ENCODE measurements at regions not wholly inside any gene's neighbourhood (a gene's known extent, or its start where the extent isn't known, plus 50 kb on each side); places are given as distances from the start of the nearest gene placed in this dataset.

DNA sequence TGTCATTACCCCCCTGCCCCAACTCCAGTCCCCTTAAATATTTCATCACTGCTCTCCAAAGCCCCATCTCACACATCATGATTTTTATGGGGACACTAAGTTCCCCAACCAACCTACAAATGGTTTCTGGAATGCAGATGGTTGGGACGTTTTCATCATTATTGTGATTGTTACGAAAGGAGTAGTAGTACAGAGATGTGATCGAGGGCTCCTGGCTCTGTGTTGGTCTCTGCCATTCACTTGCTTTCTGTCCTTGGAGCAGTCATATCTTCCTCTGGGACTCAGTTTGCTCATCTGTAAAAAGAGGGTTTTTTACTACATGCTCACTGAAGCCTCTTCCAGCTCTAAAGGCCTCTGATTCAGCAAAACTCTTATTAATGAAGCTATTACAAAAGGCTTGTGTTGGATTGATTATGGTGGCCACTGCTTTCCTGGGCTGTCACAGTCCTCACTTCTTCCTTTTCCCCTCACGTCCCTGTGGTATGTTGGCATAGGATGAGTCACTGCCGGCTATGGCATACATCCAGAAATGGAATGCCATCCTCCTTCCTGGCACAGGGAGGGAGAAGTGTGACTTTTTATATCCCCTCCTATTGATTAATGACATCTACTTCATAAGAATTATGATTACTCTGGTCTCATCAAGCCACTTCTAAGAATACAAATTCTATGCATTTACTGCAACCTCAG lies 593.7 kb downstream of the METTL15 start:
- TF ChIP-seq, protein P1, sequence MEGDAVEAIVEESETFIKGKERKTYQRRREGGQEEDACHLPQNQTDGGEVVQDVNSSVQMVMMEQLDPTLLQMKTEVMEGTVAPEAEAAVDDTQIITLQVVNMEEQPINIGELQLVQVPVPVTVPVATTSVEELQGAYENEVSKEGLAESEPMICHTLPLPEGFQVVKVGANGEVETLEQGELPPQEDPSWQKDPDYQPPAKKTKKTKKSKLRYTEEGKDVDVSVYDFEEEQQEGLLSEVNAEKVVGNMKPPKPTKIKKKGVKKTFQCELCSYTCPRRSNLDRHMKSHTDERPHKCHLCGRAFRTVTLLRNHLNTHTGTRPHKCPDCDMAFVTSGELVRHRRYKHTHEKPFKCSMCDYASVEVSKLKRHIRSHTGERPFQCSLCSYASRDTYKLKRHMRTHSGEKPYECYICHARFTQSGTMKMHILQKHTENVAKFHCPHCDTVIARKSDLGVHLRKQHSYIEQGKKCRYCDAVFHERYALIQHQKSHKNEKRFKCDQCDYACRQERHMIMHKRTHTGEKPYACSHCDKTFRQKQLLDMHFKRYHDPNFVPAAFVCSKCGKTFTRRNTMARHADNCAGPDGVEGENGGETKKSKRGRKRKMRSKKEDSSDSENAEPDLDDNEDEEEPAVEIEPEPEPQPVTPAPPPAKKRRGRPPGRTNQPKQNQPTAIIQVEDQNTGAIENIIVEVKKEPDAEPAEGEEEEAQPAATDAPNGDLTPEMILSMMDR (IDR thresholded peaks at IDR 0.05 in 2 of 3, conservative IDR thresholded peaks at IDR 0.05 in 1 of 3; ENCODE audit: borderline replicate concordance in 1 of 3, insufficient read depth in 1 of 3, low read depth in 2 of 3, low read length in 2 of 3) = no peak
- TF ChIP-seq POLR2A (IDR thresholded peaks at IDR 0.05; ENCODE audit: borderline replicate concordance, extremely low read depth, insufficient read depth, insufficient read length) (no peak), YY1 (IDR thresholded peaks at IDR 0.05; ENCODE audit: extremely low read depth, insufficient replicate concordance, low read depth, low read length) (peak; percentile 70), POLR2AphosphoS5 (IDR thresholded peaks at IDR 0.05; ENCODE audit: low read depth, low read length) (peak; percentile 56; the same call in 1 of the 2 replicates), CEBPB (IDR thresholded peaks at IDR 0.05; ENCODE audit: low read depth) (no peak; the same call in none of the 2 replicates), EZH2 (IDR thresholded peaks at IDR 0.05) (no peak), SRF (IDR thresholded peaks at IDR 0.05; ENCODE audit: low read depth) (0 out of 2 replicates have a peak, but pooled peaks have one; percentile 59), SP1 (IDR thresholded peaks at IDR 0.05; ENCODE audit: low read depth) (peak; percentile 80), RAD21 (IDR thresholded peaks at IDR 0.05; ENCODE audit: low read depth) (no peak), EZH2phosphoT487 (IDR thresholded peaks at IDR 0.05; ENCODE audit: borderline replicate concordance) (no peak)
- TF ChIP-seq, protein P2, sequence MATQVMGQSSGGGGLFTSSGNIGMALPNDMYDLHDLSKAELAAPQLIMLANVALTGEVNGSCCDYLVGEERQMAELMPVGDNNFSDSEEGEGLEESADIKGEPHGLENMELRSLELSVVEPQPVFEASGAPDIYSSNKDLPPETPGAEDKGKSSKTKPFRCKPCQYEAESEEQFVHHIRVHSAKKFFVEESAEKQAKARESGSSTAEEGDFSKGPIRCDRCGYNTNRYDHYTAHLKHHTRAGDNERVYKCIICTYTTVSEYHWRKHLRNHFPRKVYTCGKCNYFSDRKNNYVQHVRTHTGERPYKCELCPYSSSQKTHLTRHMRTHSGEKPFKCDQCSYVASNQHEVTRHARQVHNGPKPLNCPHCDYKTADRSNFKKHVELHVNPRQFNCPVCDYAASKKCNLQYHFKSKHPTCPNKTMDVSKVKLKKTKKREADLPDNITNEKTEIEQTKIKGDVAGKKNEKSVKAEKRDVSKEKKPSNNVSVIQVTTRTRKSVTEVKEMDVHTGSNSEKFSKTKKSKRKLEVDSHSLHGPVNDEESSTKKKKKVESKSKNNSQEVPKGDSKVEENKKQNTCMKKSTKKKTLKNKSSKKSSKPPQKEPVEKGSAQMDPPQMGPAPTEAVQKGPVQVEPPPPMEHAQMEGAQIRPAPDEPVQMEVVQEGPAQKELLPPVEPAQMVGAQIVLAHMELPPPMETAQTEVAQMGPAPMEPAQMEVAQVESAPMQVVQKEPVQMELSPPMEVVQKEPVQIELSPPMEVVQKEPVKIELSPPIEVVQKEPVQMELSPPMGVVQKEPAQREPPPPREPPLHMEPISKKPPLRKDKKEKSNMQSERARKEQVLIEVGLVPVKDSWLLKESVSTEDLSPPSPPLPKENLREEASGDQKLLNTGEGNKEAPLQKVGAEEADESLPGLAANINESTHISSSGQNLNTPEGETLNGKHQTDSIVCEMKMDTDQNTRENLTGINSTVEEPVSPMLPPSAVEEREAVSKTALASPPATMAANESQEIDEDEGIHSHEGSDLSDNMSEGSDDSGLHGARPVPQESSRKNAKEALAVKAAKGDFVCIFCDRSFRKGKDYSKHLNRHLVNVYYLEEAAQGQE (IDR thresholded peaks at IDR 0.05; ENCODE audit: low read depth) = no peak
- TF ChIP-seq, protein P3, sequence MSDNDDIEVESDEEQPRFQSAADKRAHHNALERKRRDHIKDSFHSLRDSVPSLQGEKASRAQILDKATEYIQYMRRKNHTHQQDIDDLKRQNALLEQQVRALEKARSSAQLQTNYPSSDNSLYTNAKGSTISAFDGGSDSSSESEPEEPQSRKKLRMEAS (IDR thresholded peaks at IDR 0.05) = no peak; the same call in 1 of the 2 replicates
- TF ChIP-seq, protein P4, sequence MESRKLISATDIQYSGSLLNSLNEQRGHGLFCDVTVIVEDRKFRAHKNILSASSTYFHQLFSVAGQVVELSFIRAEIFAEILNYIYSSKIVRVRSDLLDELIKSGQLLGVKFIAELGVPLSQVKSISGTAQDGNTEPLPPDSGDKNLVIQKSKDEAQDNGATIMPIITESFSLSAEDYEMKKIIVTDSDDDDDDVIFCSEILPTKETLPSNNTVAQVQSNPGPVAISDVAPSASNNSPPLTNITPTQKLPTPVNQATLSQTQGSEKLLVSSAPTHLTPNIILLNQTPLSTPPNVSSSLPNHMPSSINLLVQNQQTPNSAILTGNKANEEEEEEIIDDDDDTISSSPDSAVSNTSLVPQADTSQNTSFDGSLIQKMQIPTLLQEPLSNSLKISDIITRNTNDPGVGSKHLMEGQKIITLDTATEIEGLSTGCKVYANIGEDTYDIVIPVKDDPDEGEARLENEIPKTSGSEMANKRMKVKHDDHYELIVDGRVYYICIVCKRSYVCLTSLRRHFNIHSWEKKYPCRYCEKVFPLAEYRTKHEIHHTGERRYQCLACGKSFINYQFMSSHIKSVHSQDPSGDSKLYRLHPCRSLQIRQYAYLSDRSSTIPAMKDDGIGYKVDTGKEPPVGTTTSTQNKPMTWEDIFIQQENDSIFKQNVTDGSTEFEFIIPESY (IDR thresholded peaks at IDR 0.05; ENCODE audit: extremely low read depth, insufficient replicate concordance, low read length) = no peak
- TF ChIP-seq, protein P5, sequence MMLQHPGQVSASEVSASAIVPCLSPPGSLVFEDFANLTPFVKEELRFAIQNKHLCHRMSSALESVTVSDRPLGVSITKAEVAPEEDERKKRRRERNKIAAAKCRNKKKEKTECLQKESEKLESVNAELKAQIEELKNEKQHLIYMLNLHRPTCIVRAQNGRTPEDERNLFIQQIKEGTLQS (IDR thresholded peaks at IDR 0.05) = no peak
